CD4-positive, alpha-beta T cell (primary cell): ENCODE measurements at regions not wholly inside any gene's neighbourhood (a gene's known extent, or its start where the extent isn't known, plus 50 kb on each side); places are given as distances from the start of the nearest gene placed in this dataset.

ENCODE experiments used
- ATAC-seq: fragments of 200-7000 bp; cut with Tn5 transposase; one replicate; pipeline ENCODE4 v1.10.0; 2022; ENCODE audit warnings: mild to moderate bottlenecking; ENCODE audit not compliant: poor library complexity
- CTCF ChIA-PET: fragments of 350-600 bp; sonication (Branson Sonifier 250); formaldehyde crosslinking; loops from one replicate; lab custom pipeline; 2021; ENCODE audit warnings: antibody characterized with exemption, inconsistent platforms; lab: Charles Lee
- POLR2A ChIA-PET: fragments of 350-600 bp; sonication (Branson Sonifier 250); formaldehyde crosslinking; loops from one replicate; lab custom pipeline; 2021; ENCODE audit warnings: antibody characterized with exemption, inconsistent platforms; lab: Charles Lee
- DNase-seq, 14 experiments: peaks; one replicate each; pipeline ENCODE4 v3.0.0-alpha.2; 2013 to 2020; ENCODE audit warnings: mixed read lengths in 2 of 14
- H3K27ac ChIP-seq, 2 donors: one replicate each; pipeline versions ENCODE4 v1.5.1 to v1.7.0; 2013; ENCODE audit warnings: low read length in 2 of 2, low read depth in 1 of 2, mild to moderate bottlenecking in 1 of 2
- H3K27me3 ChIP-seq, 2 experiments: 1 replicate in 1 of 2; 2 replicates in 1 of 2; pipeline versions ENCODE4 v1.6.1 to v1.7.0; 2013; ENCODE audit warnings: low read length in 2 of 2, control low read depth in 1 of 2, mild to moderate bottlenecking in 1 of 2, moderate library complexity in 1 of 2; ENCODE audit not compliant: insufficient read depth in 2 of 2, control insufficient read depth in 1 of 2
- H3K36me3 ChIP-seq: one replicate; pipeline ENCODE4 v1.6.1; 2013; ENCODE audit warnings: low read length, control low read depth; ENCODE audit not compliant: insufficient read depth
- H3K4me1 ChIP-seq: one replicate; pipeline ENCODE4 v1.6.1; 2013; ENCODE audit warnings: low read length, control low read depth; ENCODE audit not compliant: insufficient read depth
- H3K4me3 ChIP-seq: one replicate; pipeline ENCODE4 v1.5.1; 2013; ENCODE audit warnings: mild to moderate bottlenecking, low read length, moderate library complexity
- H3K9me3 ChIP-seq, 2 experiments: 1 replicate in 1 of 2; 2 replicates in 1 of 2; pipeline versions ENCODE4 v1.6.1 to v1.7.0; 2013; ENCODE audit warnings: low read length in 2 of 2, mild to moderate bottlenecking in 2 of 2, control low read depth in 1 of 2, moderate library complexity in 1 of 2; ENCODE audit not compliant: control insufficient read depth in 1 of 2, insufficient read depth in 1 of 2
- H3K27ac Mint-ChIP-seq: one replicate; pipeline ENCODE4 v1.8.0; 2020; ENCODE audit warnings: mixed read lengths
- H3K27me3 Mint-ChIP-seq: one replicate; pipeline ENCODE4 v1.8.0; 2021; ENCODE audit warnings: mixed read lengths
- H3K36me3 Mint-ChIP-seq: one replicate; pipeline ENCODE4 v1.8.0; 2021; ENCODE audit warnings: low read depth, mixed read lengths
- H3K4me1 Mint-ChIP-seq: one replicate; pipeline ENCODE4 v1.8.0; 2021; ENCODE audit warnings: low read depth, mixed read lengths
- H3K4me3 Mint-ChIP-seq: one replicate; pipeline ENCODE4 v1.8.0; 2020; ENCODE audit warnings: mild to moderate bottlenecking, mixed read lengths
- H3K9me3 Mint-ChIP-seq: one replicate; pipeline ENCODE4 v1.8.0; 2020; ENCODE audit warnings: mixed read lengths
- intact Hi-C, 2 experiments: fragments of 100-400 bp; cut with DNase I in 1 of 2; cut with micrococcal nuclease in 1 of 2; formaldehyde crosslinking; loops; one replicate each; pipeline versions ENCODE4 v1.15.1 to v1.9.0; 2023 to 2025; cut with DNase I, micrococcal nuclease
- TF ChIP-seq, protein P1 (sequence below): fragments of 200-600 bp; IDR thresholded peaks from one replicate; pipeline ENCODE4 v1.8.0; 2022; ENCODE audit warnings: antibody characterized with exemption, mild to moderate bottlenecking

DNA sequence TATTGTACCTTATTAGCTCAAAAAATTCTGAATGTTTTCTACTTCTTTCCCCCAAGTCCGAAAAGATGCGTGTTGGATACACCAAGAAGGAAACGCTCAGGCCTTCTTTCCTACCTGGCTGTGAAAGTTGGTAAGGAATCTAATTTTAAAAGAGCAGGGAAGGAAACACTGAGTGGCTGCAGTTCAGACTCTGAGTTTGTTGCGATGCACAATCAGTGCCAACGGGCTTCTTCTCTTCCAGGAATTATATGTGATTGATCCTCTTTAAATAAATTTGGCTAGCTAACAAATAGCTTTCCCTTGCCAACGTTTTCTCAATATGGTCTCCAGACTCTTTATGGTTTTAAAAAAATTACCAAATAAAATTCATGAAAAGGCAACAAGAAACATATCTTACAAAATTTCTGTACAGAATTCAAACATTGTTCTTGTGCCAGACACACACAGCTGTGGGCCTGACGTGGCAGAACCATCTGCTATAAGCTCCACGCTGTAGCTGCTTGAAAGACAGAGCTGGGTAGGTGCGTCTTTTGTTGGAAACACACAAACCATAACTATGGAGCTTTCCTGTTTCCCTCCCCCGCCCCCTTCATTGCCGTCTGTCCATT lies 493.1 kb downstream of the ZNF608 start:
- Histone ChIP-seq H3K4me1 (no peaks in the 10 kb centered on the region), H3K27ac (no peak overlapping the region), H3K36me3 (no peaks in the 10 kb centered on the region), H3K9me3 (peaks cover 0 to 9% of the 10 kb centered on the region in 2 experiments), H3K27me3 (no peaks in the 10 kb centered on the region), H3K4me3 (no peak overlapping the region)
- TF ChIP-seq, protein P1, sequence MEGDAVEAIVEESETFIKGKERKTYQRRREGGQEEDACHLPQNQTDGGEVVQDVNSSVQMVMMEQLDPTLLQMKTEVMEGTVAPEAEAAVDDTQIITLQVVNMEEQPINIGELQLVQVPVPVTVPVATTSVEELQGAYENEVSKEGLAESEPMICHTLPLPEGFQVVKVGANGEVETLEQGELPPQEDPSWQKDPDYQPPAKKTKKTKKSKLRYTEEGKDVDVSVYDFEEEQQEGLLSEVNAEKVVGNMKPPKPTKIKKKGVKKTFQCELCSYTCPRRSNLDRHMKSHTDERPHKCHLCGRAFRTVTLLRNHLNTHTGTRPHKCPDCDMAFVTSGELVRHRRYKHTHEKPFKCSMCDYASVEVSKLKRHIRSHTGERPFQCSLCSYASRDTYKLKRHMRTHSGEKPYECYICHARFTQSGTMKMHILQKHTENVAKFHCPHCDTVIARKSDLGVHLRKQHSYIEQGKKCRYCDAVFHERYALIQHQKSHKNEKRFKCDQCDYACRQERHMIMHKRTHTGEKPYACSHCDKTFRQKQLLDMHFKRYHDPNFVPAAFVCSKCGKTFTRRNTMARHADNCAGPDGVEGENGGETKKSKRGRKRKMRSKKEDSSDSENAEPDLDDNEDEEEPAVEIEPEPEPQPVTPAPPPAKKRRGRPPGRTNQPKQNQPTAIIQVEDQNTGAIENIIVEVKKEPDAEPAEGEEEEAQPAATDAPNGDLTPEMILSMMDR = no peak
- H3K27me3 Mint-ChIP-seq = no peaks in the 10 kb centered on the region
- peaks cover 4% of the 10 kb centered on the region for H3K9me3 Mint-ChIP-seq
- no peak for DNase-seq
- ChIA-PET CTCF (no interaction called here), POLR2A (no interaction called here)
- H3K27ac Mint-ChIP-seq = no peak overlapping the region
- H3K36me3 Mint-ChIP-seq = no peaks in the 10 kb centered on the region
- no peak for ATAC-seq
- H3K4me1 Mint-ChIP-seq = no peaks in the 10 kb centered on the region
- intact Hi-C loops = no loop called here
- H3K4me3 Mint-ChIP-seq = no peak overlapping the region

DNA sequence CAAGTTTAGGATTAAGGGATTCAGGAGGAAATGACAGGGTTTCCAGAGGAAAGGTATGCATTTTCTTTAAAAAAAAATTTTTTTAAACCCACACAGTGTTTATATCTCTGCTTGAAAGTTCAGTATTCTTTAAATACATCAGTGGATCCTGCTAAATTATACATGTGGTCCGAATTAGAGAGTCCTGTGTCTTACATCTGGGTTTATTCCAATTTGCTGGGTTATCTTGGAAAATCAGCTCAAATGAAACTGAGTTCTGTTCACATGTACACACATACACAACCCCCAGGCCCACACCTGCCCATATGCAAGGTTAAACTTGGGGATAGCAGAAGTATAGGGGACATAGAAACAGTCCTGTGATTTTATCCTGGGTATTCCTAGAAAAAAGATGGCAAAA lies 493.7 kb downstream of the ZNF608 start:
- Histone ChIP-seq H3K9me3 (peaks cover 0 to 9% of the 10 kb centered on the region in 2 experiments), H3K27ac (no peak overlapping the region), H3K27me3 (no peaks in the 10 kb centered on the region), H3K4me3 (no peak overlapping the region), H3K4me1 (no peaks in the 10 kb centered on the region), H3K36me3 (no peaks in the 10 kb centered on the region)
- no peak overlapping the region for H3K27ac Mint-ChIP-seq
- DNase-seq = no peak
- no peak overlapping the region for H3K4me3 Mint-ChIP-seq
- H3K9me3 Mint-ChIP-seq = peaks cover 4% of the 10 kb centered on the region
- H3K36me3 Mint-ChIP-seq = no peaks in the 10 kb centered on the region
- ChIA-PET CTCF (no interaction called here), POLR2A (no interaction called here)
- intact Hi-C loops = no loop called here
- H3K4me1 Mint-ChIP-seq = no peaks in the 10 kb centered on the region
- TF ChIP-seq, protein P1 = no peak
- ATAC-seq = no peak
- no peaks in the 10 kb centered on the region for H3K27me3 Mint-ChIP-seq

DNA sequence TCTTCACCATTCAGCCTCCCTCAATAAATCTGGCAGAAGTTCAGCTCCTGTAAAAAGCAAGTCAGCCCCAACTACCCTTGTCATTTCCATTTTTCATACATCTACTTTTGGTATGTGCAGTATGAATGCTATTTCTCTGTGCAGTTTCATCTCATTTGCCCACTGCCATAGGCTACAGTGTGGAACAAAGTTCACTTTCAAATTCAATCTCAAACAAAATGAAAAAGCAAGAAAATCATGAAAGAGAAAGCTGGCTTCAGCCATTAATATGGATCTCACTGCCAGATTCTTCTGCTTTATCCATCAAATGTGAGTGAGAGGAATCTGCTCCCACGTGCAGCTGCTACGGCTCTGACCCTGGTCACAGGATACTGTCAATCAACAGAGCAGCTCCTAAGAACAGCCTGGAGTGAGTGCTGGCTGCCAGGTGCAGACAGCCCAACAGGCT lies 494.2 kb downstream of the ZNF608 start:
- no peaks in the 10 kb centered on the region for H3K36me3 Mint-ChIP-seq
- no peak overlapping the region for H3K4me3 Mint-ChIP-seq
- TF ChIP-seq, protein P1 = no peak
- no peak overlapping the region for H3K27ac ChIP-seq
- ChIA-PET POLR2A (no interaction called here), CTCF (no interaction called here)
- H3K9me3 ChIP-seq = peaks cover 0 to 4% of the 10 kb centered on the region in 2 experiments
- no peaks in the 10 kb centered on the region for H3K4me1 ChIP-seq
- H3K9me3 Mint-ChIP-seq = peaks cover 4% of the 10 kb centered on the region
- no peaks in the 10 kb centered on the region for H3K4me1 Mint-ChIP-seq
- no peaks in the 10 kb centered on the region for H3K27me3 Mint-ChIP-seq
- DNase-seq (no peak), ATAC-seq (no peak)
- intact Hi-C loops = no loop called here
- H3K4me3 ChIP-seq = no peak overlapping the region
- no peaks in the 10 kb centered on the region for H3K36me3 ChIP-seq
- H3K27me3 ChIP-seq = no peaks in the 10 kb centered on the region
- H3K27ac Mint-ChIP-seq = no peak overlapping the region
